CD4-positive, alpha-beta T cell (primary cell): ENCODE measurements at regions not wholly inside any gene's neighbourhood (a gene's known extent, or its start where the extent isn't known, plus 50 kb on each side); places are given as distances from the start of the nearest gene placed in this dataset.

Experiments used
- ATAC-seq: fragments of 200-7000 bp; cut with Tn5 transposase; one replicate; pipeline ENCODE4 v1.10.0; 2022; ENCODE audit warnings: mild to moderate bottlenecking; ENCODE audit not compliant: poor library complexity
- CTCF ChIA-PET: fragments of 350-600 bp; sonication (Branson Sonifier 250); formaldehyde crosslinking; loops from one replicate; lab custom pipeline; 2021; ENCODE audit warnings: antibody characterized with exemption, inconsistent platforms; lab: Charles Lee
- POLR2A ChIA-PET: fragments of 350-600 bp; sonication (Branson Sonifier 250); formaldehyde crosslinking; loops from one replicate; lab custom pipeline; 2021; ENCODE audit warnings: antibody characterized with exemption, inconsistent platforms; lab: Charles Lee
- DNase-seq, 14 experiments: peaks; one replicate each; pipeline ENCODE4 v3.0.0-alpha.2; 2013 to 2020; ENCODE audit warnings: mixed read lengths in 2 of 14
- H3K27ac ChIP-seq, 2 donors: one replicate each; pipeline versions ENCODE4 v1.5.1 to v1.7.0; 2013; ENCODE audit warnings: low read length in 2 of 2, low read depth in 1 of 2, mild to moderate bottlenecking in 1 of 2
- H3K27me3 ChIP-seq, 2 experiments: 1 replicate in 1 of 2; 2 replicates in 1 of 2; pipeline versions ENCODE4 v1.6.1 to v1.7.0; 2013; ENCODE audit warnings: low read length in 2 of 2, control low read depth in 1 of 2, mild to moderate bottlenecking in 1 of 2, moderate library complexity in 1 of 2; ENCODE audit not compliant: insufficient read depth in 2 of 2, control insufficient read depth in 1 of 2
- H3K36me3 ChIP-seq: one replicate; pipeline ENCODE4 v1.6.1; 2013; ENCODE audit warnings: low read length, control low read depth; ENCODE audit not compliant: insufficient read depth
- H3K4me1 ChIP-seq: one replicate; pipeline ENCODE4 v1.6.1; 2013; ENCODE audit warnings: low read length, control low read depth; ENCODE audit not compliant: insufficient read depth
- H3K4me3 ChIP-seq: one replicate; pipeline ENCODE4 v1.5.1; 2013; ENCODE audit warnings: mild to moderate bottlenecking, low read length, moderate library complexity
- H3K9me3 ChIP-seq, 2 experiments: 1 replicate in 1 of 2; 2 replicates in 1 of 2; pipeline versions ENCODE4 v1.6.1 to v1.7.0; 2013; ENCODE audit warnings: low read length in 2 of 2, mild to moderate bottlenecking in 2 of 2, control low read depth in 1 of 2, moderate library complexity in 1 of 2; ENCODE audit not compliant: control insufficient read depth in 1 of 2, insufficient read depth in 1 of 2
- H3K27ac Mint-ChIP-seq: one replicate; pipeline ENCODE4 v1.8.0; 2020; ENCODE audit warnings: mixed read lengths
- H3K27me3 Mint-ChIP-seq: one replicate; pipeline ENCODE4 v1.8.0; 2021; ENCODE audit warnings: mixed read lengths
- H3K36me3 Mint-ChIP-seq: one replicate; pipeline ENCODE4 v1.8.0; 2021; ENCODE audit warnings: low read depth, mixed read lengths
- H3K4me1 Mint-ChIP-seq: one replicate; pipeline ENCODE4 v1.8.0; 2021; ENCODE audit warnings: low read depth, mixed read lengths
- H3K4me3 Mint-ChIP-seq: one replicate; pipeline ENCODE4 v1.8.0; 2020; ENCODE audit warnings: mild to moderate bottlenecking, mixed read lengths
- H3K9me3 Mint-ChIP-seq: one replicate; pipeline ENCODE4 v1.8.0; 2020; ENCODE audit warnings: mixed read lengths
- intact Hi-C, 2 experiments: fragments of 100-400 bp; cut with DNase I in 1 of 2; cut with micrococcal nuclease in 1 of 2; formaldehyde crosslinking; loops; one replicate each; pipeline versions ENCODE4 v1.15.1 to v1.9.0; 2023 to 2025; cut with DNase I, micrococcal nuclease
- TF ChIP-seq, protein P1 (sequence below): fragments of 200-600 bp; IDR thresholded peaks from one replicate; pipeline ENCODE4 v1.8.0; 2022; ENCODE audit warnings: antibody characterized with exemption, mild to moderate bottlenecking

DNA sequence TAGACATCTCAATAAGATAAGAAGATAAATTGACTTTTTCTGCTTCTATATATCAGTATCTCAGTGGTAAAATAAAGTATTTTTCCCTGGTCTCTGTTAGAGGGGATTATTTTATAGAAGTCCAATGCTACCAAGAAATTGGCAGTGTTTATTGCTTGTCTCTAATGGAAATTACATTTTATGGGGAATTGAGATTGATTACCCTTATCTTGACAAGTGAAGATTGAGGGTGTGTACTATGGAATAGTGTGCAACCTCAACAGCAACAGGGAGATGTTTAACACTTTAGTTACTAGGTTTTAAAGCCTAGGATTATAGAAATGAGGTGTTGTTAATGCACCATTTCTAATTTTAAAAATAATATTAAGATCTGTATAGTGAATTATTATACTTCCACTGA, 154.8 kb upstream of the ROBO1 start:
- Mint-ChIP-seq H3K36me3 (no peaks in the 10 kb centered on the region), H3K4me1 (no peaks in the 10 kb centered on the region), H3K27me3 (no peaks in the 10 kb centered on the region), H3K4me3 (no peak overlapping the region), H3K27ac (no peak overlapping the region), H3K9me3 (peaks cover 6% of the 10 kb centered on the region)
- intact Hi-C loops, result no loop called here
- no peak for ATAC-seq
- TF ChIP-seq, protein P1, sequence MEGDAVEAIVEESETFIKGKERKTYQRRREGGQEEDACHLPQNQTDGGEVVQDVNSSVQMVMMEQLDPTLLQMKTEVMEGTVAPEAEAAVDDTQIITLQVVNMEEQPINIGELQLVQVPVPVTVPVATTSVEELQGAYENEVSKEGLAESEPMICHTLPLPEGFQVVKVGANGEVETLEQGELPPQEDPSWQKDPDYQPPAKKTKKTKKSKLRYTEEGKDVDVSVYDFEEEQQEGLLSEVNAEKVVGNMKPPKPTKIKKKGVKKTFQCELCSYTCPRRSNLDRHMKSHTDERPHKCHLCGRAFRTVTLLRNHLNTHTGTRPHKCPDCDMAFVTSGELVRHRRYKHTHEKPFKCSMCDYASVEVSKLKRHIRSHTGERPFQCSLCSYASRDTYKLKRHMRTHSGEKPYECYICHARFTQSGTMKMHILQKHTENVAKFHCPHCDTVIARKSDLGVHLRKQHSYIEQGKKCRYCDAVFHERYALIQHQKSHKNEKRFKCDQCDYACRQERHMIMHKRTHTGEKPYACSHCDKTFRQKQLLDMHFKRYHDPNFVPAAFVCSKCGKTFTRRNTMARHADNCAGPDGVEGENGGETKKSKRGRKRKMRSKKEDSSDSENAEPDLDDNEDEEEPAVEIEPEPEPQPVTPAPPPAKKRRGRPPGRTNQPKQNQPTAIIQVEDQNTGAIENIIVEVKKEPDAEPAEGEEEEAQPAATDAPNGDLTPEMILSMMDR, result no peak
- no peak for DNase-seq
- H3K27ac ChIP-seq, result no peak overlapping the region
- POLR2A ChIA-PET, result no interaction called here
- no peaks in the 10 kb centered on the region for H3K36me3 ChIP-seq
- CTCF ChIA-PET, result no interaction called here
- H3K4me1 ChIP-seq, result no peaks in the 10 kb centered on the region
- H3K4me3 ChIP-seq, result no peak overlapping the region
- peaks cover 0 to 3% of the 10 kb centered on the region in 2 experiments for H3K9me3 ChIP-seq
- no peaks in the 10 kb centered on the region for H3K27me3 ChIP-seq

- Mint-ChIP-seq H3K9me3 (peaks cover 12% of the 10 kb centered on the region), H3K4me3 (no peak overlapping the region)
Observed at GRCh38 chr3:79917561-79917960, 149.8 kb upstream of the ROBO1 start.

DNA sequence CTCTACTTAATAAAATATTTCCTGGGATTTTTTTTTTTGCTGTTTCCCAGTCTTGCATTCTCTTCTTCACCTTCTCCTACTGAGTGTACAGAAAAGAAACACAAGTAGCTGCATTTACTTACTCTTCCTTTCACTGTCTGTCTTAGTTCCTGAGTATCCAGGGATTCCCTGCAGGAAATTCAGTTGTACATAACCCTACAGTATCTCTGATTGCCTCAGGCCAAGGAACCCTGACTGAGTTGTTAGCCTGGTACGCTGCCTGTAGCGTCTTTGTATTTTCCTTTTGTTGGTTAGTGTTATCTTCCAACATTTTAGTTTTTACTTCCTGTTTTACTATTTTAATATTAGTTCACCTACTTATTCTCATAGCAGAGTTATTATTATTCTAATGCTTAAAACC, 142.5 kb upstream of the ROBO1 start:
- ATAC-seq, result no peak
- peaks cover 13% of the 10 kb centered on the region for H3K9me3 Mint-ChIP-seq
- H3K4me1 ChIP-seq, result no peaks in the 10 kb centered on the region
- H3K4me1 Mint-ChIP-seq, result no peaks in the 10 kb centered on the region
- no peaks in the 10 kb centered on the region for H3K27me3 Mint-ChIP-seq
- no peak overlapping the region for H3K27ac ChIP-seq
- no peak overlapping the region for H3K4me3 Mint-ChIP-seq
- peaks cover 0 to 3% of the 10 kb centered on the region in 2 experiments for H3K9me3 ChIP-seq
- H3K36me3 ChIP-seq, result no peaks in the 10 kb centered on the region
- ChIA-PET CTCF (no interaction called here), POLR2A (no interaction called here)
- TF ChIP-seq, protein P1, result no peak
- DNase-seq, result no peak
- H3K36me3 Mint-ChIP-seq, result no peaks in the 10 kb centered on the region
- no peak overlapping the region for H3K4me3 ChIP-seq
- H3K27ac Mint-ChIP-seq, result no peak overlapping the region
- no peaks in the 10 kb centered on the region for H3K27me3 ChIP-seq
- intact Hi-C loops, result no loop called here

More at GRCh38 chr3:79917561-79917960, 149.8 kb upstream of the ROBO1 start:
- no peaks in the 10 kb centered on the region for H3K36me3 Mint-ChIP-seq
- no peak overlapping the region for H3K27ac Mint-ChIP-seq
- TF ChIP-seq, protein P1, result no peak
- H3K4me1 ChIP-seq, result no peaks in the 10 kb centered on the region
- no peaks in the 10 kb centered on the region for H3K27me3 Mint-ChIP-seq
- H3K4me1 Mint-ChIP-seq, result no peaks in the 10 kb centered on the region
- DNase-seq (no peak), ATAC-seq (no peak)
- H3K27me3 ChIP-seq, result no peaks in the 10 kb centered on the region
- H3K27ac ChIP-seq, result no peak overlapping the region
- H3K9me3 ChIP-seq, result peaks cover 3 to 9% of the 10 kb centered on the region in 2 experiments
- no peak overlapping the region for H3K4me3 ChIP-seq
- ChIA-PET CTCF (no interaction called here), POLR2A (no interaction called here)
- intact Hi-C loops, result no loop called here
- H3K36me3 ChIP-seq, result no peaks in the 10 kb centered on the region
